AG04450 (cell line): ENCODE measurements at regions not wholly inside any gene's neighbourhood (a gene's known extent, or its start where the extent isn't known, plus 50 kb on each side); places are given as distances from the start of the nearest gene placed in this dataset.
"Not testable (repeated sequence)": the region's sequence is repeated elsewhere in the genome, so short reads cannot be mapped to it uniquely, and the experiment has no call there.

Experiments
- CTCF ChIA-PET: fragments of 300-600, 350-600 bp; formaldehyde crosslinking; extraction: SDS; loops from one replicate; lab custom pipeline; 2022; ENCODE audit warnings: antibody characterized with exemption, inconsistent platforms; lab: Charles Lee
- POLR2A ChIA-PET: fragments of 350-600 bp; formaldehyde crosslinking; extraction: SDS; loops from one replicate; lab custom pipeline; 2021; ENCODE audit warnings: antibody characterized with exemption, inconsistent platforms; lab: Yijun Ruan, JAX
- DNase-seq: peaks from one replicate; pipeline ENCODE4 v3.0.0-alpha.2; 2011; ENCODE audit warnings: low read depth, low spot score
- H3K27ac ChIP-seq: one replicate; pipeline ENCODE4 v1.5.1; 2012; ENCODE audit warnings: low read depth, low read length, control low read depth
- H3K27me3 ChIP-seq: one replicate; pipeline ENCODE4 v1.6.0; 2012; ENCODE audit warnings: low read length; ENCODE audit not compliant: control insufficient read depth, insufficient read depth
- H3K4me3 ChIP-seq: 2 replicates; pipeline ENCODE4 v1.5.1; 2011; ENCODE audit warnings: mild to moderate bottlenecking, low read depth, low read length, control low read depth
- H3K9me3 ChIP-seq: 2 replicates; pipeline ENCODE4 v1.5.1; 2012; ENCODE audit warnings: low read length; ENCODE audit not compliant: control insufficient read depth, insufficient read depth
- TF ChIP-seq, protein P1 (sequence below): IDR thresholded peaks from 2 replicates; pipeline ENCODE4 v1.5.1; 2011; ENCODE audit warnings: low read depth, low read length, control low read depth, inconsistent platforms

DNA sequence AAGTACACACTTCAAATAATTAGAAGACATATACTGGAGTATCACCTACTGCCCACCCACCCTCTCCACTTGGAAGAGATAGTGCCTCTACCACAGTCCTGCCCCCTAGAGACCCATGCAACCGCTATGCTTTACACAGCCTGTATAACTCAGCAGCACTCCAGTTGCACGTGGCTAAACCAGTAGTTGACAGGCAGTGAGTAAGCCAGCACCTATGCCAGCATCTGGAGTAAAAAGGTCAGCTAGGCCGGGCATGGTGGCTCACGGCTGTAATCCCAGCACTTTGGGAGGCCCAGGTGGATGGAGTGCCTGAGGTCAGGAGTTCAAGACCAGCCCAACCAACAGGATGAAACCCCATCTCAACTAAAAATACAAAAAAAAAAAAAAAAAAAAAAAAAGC is 356.4 kb downstream of the NR2F1-AS1 start:
- TF ChIP-seq, protein P1, sequence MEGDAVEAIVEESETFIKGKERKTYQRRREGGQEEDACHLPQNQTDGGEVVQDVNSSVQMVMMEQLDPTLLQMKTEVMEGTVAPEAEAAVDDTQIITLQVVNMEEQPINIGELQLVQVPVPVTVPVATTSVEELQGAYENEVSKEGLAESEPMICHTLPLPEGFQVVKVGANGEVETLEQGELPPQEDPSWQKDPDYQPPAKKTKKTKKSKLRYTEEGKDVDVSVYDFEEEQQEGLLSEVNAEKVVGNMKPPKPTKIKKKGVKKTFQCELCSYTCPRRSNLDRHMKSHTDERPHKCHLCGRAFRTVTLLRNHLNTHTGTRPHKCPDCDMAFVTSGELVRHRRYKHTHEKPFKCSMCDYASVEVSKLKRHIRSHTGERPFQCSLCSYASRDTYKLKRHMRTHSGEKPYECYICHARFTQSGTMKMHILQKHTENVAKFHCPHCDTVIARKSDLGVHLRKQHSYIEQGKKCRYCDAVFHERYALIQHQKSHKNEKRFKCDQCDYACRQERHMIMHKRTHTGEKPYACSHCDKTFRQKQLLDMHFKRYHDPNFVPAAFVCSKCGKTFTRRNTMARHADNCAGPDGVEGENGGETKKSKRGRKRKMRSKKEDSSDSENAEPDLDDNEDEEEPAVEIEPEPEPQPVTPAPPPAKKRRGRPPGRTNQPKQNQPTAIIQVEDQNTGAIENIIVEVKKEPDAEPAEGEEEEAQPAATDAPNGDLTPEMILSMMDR: no peak
- Histone ChIP-seq H3K4me3 (no peak overlapping the region), H3K9me3 (no peaks in the 10 kb centered on the region), H3K27ac (no peak overlapping the region), H3K27me3 (no peaks in the 10 kb centered on the region)
- CTCF ChIA-PET: no interaction called here
- DNase-seq: no peak
- POLR2A ChIA-PET: no interaction called here

DNA sequence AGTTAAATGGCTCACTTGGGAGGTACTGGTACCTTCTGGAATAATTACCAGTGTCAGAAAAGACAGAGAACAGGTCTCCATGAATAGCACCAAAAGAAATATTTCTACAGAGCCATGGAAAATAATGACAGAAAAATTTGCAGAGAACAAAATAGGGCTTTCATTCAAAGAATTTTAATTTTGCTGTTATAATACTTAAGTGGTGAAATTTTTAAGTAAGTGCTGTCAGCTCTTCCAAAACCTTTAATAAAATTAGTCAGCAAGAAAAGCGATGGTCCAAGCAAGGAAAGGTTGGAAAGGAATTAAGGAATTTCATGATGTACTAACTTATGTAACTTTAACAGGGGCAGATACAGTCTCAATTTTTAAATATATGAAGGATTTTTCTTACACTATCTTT is 359.2 kb downstream of the NR2F1-AS1 start:
- Histone ChIP-seq H3K27me3 (no peaks in the 10 kb centered on the region), H3K4me3 (no peak overlapping the region), H3K9me3 (no peaks in the 10 kb centered on the region), H3K27ac (no peak overlapping the region)
- TF ChIP-seq, protein P1: no peak
- POLR2A ChIA-PET: no interaction called here
- CTCF ChIA-PET: no interaction called here
- DNase-seq: no peak

DNA sequence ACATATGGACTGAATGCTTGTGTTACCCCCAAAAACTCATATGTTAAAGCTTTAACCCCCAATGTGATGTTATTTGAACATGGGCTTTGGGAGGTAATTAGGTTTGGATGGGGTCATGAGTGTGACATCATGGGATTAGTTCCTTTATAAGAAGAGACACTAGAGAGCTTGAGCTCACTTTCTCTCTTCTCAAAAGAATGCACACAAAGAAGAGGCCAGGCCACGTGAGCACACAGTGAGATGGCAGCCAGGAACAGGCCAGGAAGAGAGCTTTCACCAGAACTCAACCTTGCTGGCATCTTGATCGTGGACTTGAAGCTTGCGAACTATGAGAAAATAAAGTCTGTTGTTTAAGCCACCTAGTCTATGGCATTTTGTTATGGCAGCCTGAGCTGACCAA is 360.6 kb downstream of the NR2F1-AS1 start:
- ChIA-PET POLR2A (interaction anchor here (0.6 kb wide), 1 partner anchor 37 kb away, joined by 3 read pairs; no protein-coding TSS in a partner anchor), CTCF (interaction anchor here (1.4 kb wide), 1 partner anchor 581 kb away, joined by 3 read pairs; no protein-coding TSS in a partner anchor)
- DNase-seq: no peak
- H3K27ac ChIP-seq: no peak overlapping the region
- TF ChIP-seq, protein P1: no peak
- H3K9me3 ChIP-seq: no peaks in the 10 kb centered on the region
- no peaks in the 10 kb centered on the region for H3K27me3 ChIP-seq
- H3K4me3 ChIP-seq: no peak overlapping the region

DNA sequence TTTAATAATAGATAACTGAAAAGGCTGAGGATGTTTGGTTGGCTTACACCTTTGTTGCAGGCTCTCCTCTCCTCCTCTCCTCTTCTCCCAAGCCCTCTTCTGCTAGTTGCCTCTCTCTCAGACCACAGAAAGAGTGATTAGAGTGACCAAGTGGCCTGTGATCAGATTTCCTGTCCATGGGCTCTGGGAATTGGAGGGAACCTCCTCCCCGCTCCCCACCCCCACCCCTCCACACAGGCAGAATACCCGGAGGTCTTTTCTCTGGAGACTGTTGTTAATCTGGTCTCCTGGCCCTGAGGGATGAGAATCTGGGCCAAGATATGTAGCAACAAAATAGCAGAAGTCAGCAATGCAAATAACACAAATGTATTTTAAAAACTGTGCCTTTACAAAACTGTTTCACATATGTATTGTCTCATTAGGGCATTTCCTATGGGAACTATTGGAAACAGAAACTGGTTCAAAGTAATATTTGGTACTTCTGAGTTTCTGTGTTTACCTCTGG is 361.3 kb downstream of the NR2F1-AS1 start:
- H3K27ac ChIP-seq: no peak overlapping the region
- H3K27me3 ChIP-seq: no peaks in the 10 kb centered on the region
- ChIA-PET POLR2A (no interaction called here), CTCF (interaction anchor here (1.4 kb wide), 1 partner anchor 582 kb away, joined by 3 read pairs; no protein-coding TSS in a partner anchor)
- H3K9me3 ChIP-seq: no peaks in the 10 kb centered on the region
- no peak overlapping the region for H3K4me3 ChIP-seq
- TF ChIP-seq, protein P1: no peak
- DNase-seq: no peak

DNA sequence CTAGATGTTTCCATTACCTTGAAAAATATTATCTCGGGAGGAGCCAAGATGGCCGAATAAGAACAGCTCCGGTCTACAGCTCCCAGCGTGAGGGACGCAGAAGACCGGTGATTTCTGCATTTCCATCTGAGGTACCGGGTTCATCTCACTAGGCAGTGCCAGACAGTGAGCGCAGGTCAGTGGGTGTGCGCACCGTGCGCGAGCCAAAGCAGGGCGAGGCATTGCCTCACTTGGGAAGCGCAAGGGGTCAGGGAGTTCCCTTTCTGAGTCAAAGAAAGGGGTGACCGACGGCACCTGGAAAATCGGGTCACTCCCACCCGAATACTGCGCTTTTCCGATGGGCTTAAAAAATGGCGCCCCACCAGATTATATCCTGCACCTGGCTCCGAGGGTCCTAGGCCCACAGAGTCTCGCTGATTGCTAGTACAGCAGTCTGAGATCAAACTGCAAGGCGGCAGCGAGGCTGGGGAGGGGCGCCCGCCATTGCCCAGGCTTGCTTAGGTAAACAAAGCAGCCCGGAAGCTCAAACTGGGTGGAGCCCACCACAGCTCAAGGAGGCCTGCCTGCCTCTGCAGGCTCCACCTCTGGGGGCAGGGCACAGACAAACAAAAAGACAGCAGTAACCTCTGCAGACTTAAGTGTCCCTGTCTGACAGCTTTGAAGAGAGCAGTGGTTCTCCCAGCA is 367.8 kb downstream of the NR2F1-AS1 start:
- POLR2A ChIA-PET, DNase-seq, H3K4me3 ChIP-seq, CTCF ChIA-PET, H3K27ac ChIP-seq, H3K9me3 ChIP-seq, H3K27me3 ChIP-seq: not testable (repeated sequence)
